Thoracic aorta (tissue), 2 donors: ENCODE measurements at regions not wholly inside any gene's neighbourhood (a gene's known extent, or its start where the extent isn't known, plus 50 kb on each side); places are given as distances from the start of the nearest gene placed in this dataset.

Experiments
- ATAC-seq: fragments of 150-250 bp; one replicate; pipeline ENCODE4 v1.8.0; 2017; ENCODE audit warnings: low read depth; ENCODE audit not compliant: insufficient number of reproducible peaks, low FRiP score
- DNase-seq: peaks from one replicate; pipeline ENCODE4 v3.0.0-alpha.2; 2020; ENCODE audit warnings: low spot score
- H3K27ac ChIP-seq, 2 donors: fragments of 200-600 bp; sonication (generic); 1 replicate in 1 of 2; 2 replicates in 1 of 2; pipeline ENCODE4 v1.5.1; 2016; ENCODE audit warnings: mild to moderate bottlenecking in 2 of 2, moderate library complexity in 2 of 2
- H3K27me3 ChIP-seq: fragments of 200-600 bp; sonication (generic); replicated peaks from 2 replicates; pipeline ENCODE4 v1.6.0; 2016; ENCODE audit warnings: mild to moderate bottlenecking; ENCODE audit not compliant: insufficient read depth
- H3K36me3 ChIP-seq: fragments of 200-600 bp; sonication (generic); one replicate; pipeline ENCODE4 v1.5.1; 2016
- H3K4me1 ChIP-seq, 2 donors: fragments of 200-600 bp; sonication (generic); 1 replicate in 1 of 2; 2 replicates in 1 of 2; pipeline versions ENCODE4 v1.5.1 to v1.6.0; 2016; ENCODE audit warnings: low read depth in 2 of 2, mild to moderate bottlenecking in 1 of 2; ENCODE audit not compliant: control insufficient read depth in 1 of 2
- H3K4me3 ChIP-seq: fragments of 200-600 bp; sonication (generic); 2 replicates; pipeline ENCODE4 v1.5.1; 2016; ENCODE audit warnings: mild to moderate bottlenecking
- H3K9me3 ChIP-seq: fragments of 200-600 bp; sonication (generic); 2 replicates; pipeline ENCODE4 v1.5.1; 2016
- CTCF ChIP-seq: fragments of 200-600 bp; sonication (generic); IDR thresholded peaks from one replicate; pipeline ENCODE4 v1.5.1; 2019; ENCODE audit warnings: antibody characterized with exemption

- ATAC-seq (no peak), DNase-seq (no peak)
- Histone ChIP-seq H3K27ac (no peak overlapping the region), H3K27me3 (no peaks in the 10 kb centered on the region), H3K36me3 (no peaks in the 10 kb centered on the region), H3K4me3 (no peak overlapping the region), H3K4me1 (no peaks in the 10 kb centered on the region), H3K9me3 (peaks cover 13% of the 10 kb centered on the region)
- no peak for TF ChIP-seq CTCF
These were observed 73.2 kb upstream of the NKX1-1 start for GRCh38 chr4:1479454-1479853.

- ATAC-seq (no peak), DNase-seq (no peak)
- no peak for TF ChIP-seq CTCF
- Histone ChIP-seq H3K27ac (no peak overlapping the region), H3K4me1 (no peaks in the 10 kb centered on the region), H3K36me3 (no peaks in the 10 kb centered on the region), H3K4me3 (no peak overlapping the region), H3K27me3 (no peaks in the 10 kb centered on the region), H3K9me3 (peaks cover 13% of the 10 kb centered on the region)
These were observed 72.6 kb upstream of the NKX1-1 start for GRCh38 chr4:1478766-1479355.

- Histone ChIP-seq H3K9me3 (peaks cover 13% of the 10 kb centered on the region), H3K27ac (no peak overlapping the region), H3K36me3 (no peaks in the 10 kb centered on the region), H3K4me3 (no peak overlapping the region), H3K4me1 (no peaks in the 10 kb centered on the region), H3K27me3 (no peaks in the 10 kb centered on the region)
- no peak for ATAC-seq
- DNase-seq = no peak
- TF ChIP-seq CTCF = no peak
These were observed 71.0 kb upstream of the NKX1-1 start for GRCh38 chr4:1477045-1477840.

- TF ChIP-seq CTCF = no peak
- Histone ChIP-seq H3K4me1 (no peaks in the 10 kb centered on the region), H3K36me3 (no peaks in the 10 kb centered on the region), H3K27me3 (no peaks in the 10 kb centered on the region), H3K9me3 (peaks cover 10% of the 10 kb centered on the region), H3K27ac (no peak overlapping the region), H3K4me3 (no peak overlapping the region)
- no peak for ATAC-seq
- DNase-seq = no peak
These were observed 69.9 kb upstream of the NKX1-1 start for GRCh38 chr4:1476140-1476513.

GRCh38 chr4:1475277-1476139 is 69.3 kb upstream of the NKX1-1 start:
- peaks cover 4% of the 10 kb centered on the region for H3K9me3 ChIP-seq
- TF ChIP-seq CTCF = no peak
- DNase-seq = no peak
- no peaks in the 10 kb centered on the region for H3K27me3 ChIP-seq
- H3K4me1 ChIP-seq = no peaks in the 10 kb centered on the region
- ATAC-seq = no peak
- no peak overlapping the region for H3K27ac ChIP-seq
- no peaks in the 10 kb centered on the region for H3K36me3 ChIP-seq
- H3K4me3 ChIP-seq = no peak overlapping the region
